Thyroid gland (tissue), 4 donors: ENCODE measurements at regions not wholly inside any gene's neighbourhood (a gene's known extent, or its start where the extent isn't known, plus 50 kb on each side); places are given as distances from the start of the nearest gene placed in this dataset.

Source experiments
- POLR2A ChIP-seq, 2 donors: fragments of 450-650 bp; IDR thresholded peaks; one replicate each; pipeline ENCODE4 v1.6.1; 2017; ENCODE audit warnings: antibody characterized with exemption in 2 of 2, mild to moderate bottlenecking in 2 of 2, moderate library complexity in 1 of 2
- TF ChIP-seq, protein P1 (sequence below), 6 experiments: fragments of 200-600 bp in 3 of 6; fragments of 450-650 bp in 3 of 6; sonication (generic) in 3 of 6; IDR thresholded peaks; one replicate each; pipeline ENCODE4 v1.5.1; 2016 to 2019; ENCODE audit warnings: antibody characterized with exemption in 6 of 6, mild to moderate bottlenecking in 2 of 6, inconsistent platforms in 1 of 6, moderate library complexity in 1 of 6

- TF ChIP-seq, protein P1, sequence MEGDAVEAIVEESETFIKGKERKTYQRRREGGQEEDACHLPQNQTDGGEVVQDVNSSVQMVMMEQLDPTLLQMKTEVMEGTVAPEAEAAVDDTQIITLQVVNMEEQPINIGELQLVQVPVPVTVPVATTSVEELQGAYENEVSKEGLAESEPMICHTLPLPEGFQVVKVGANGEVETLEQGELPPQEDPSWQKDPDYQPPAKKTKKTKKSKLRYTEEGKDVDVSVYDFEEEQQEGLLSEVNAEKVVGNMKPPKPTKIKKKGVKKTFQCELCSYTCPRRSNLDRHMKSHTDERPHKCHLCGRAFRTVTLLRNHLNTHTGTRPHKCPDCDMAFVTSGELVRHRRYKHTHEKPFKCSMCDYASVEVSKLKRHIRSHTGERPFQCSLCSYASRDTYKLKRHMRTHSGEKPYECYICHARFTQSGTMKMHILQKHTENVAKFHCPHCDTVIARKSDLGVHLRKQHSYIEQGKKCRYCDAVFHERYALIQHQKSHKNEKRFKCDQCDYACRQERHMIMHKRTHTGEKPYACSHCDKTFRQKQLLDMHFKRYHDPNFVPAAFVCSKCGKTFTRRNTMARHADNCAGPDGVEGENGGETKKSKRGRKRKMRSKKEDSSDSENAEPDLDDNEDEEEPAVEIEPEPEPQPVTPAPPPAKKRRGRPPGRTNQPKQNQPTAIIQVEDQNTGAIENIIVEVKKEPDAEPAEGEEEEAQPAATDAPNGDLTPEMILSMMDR (IDR thresholded peaks at IDR 0.05) = no peak
- TF ChIP-seq POLR2A (IDR thresholded peaks at IDR 0.05) = no peak
Measured at GRCh38 chr7:83248000-83248399, 85.3 kb upstream of the PCLO start.
